Kidney capillary endothelial cell (primary cell): ENCODE measurements at regions not wholly inside any gene's neighbourhood (a gene's known extent, or its start where the extent isn't known, plus 50 kb on each side); places are given as distances from the start of the nearest gene placed in this dataset.

Experiments used
- DNase-seq: peaks from one replicate; pipeline ENCODE4 v3.0.0-alpha.2; 2018; ENCODE audit warnings: low spot score

- DNase-seq: no peak
These were observed 1487.7 kb downstream of the EFNB2 start for GRCh38 chr13:105047676-105048295.

GRCh38 chr13:105037110-105037509 is 1498.4 kb downstream of the EFNB2 start:
- DNase-seq: peak; percentile 16

GRCh38 chr13:105035092-105035491 is 1500.4 kb downstream of the EFNB2 start:
- DNase-seq: no peak

- no peak for DNase-seq
These were observed 1501.5 kb downstream of the EFNB2 start for GRCh38 chr13:105033999-105034398.

GRCh38 chr13:105031306-105031705 is 1504.2 kb downstream of the EFNB2 start:
- DNase-seq: no peak

- no peak for DNase-seq
These were observed 1504.6 kb downstream of the EFNB2 start for GRCh38 chr13:105030851-105031250.

GRCh38 chr13:105019073-105019472 is 1516.4 kb downstream of the EFNB2 start:
- no peak for DNase-seq

- DNase-seq: no peak
These were observed 1519.2 kb downstream of the EFNB2 start for GRCh38 chr13:105016266-105016665.

GRCh38 chr13:105008604-105009003 is 1526.9 kb downstream of the EFNB2 start:
- no peak for DNase-seq

- DNase-seq: peak; percentile 38
These were observed 1528.2 kb downstream of the EFNB2 start for GRCh38 chr13:105007166-105007808.

GRCh38 chr13:104996022-104996421 is 1539.4 kb downstream of the EFNB2 start:
- DNase-seq: no peak

GRCh38 chr13:104993708-104994107 is 1541.8 kb downstream of the EFNB2 start:
- DNase-seq: no peak

- DNase-seq: no peak
These were observed 1547.8 kb downstream of the EFNB2 start for GRCh38 chr13:104987621-104988020.

- peak; percentile 47 for DNase-seq
These were observed 1551.1 kb downstream of the EFNB2 start for GRCh38 chr13:104984296-104984818.

- DNase-seq: no peak
These were observed 1551.9 kb downstream of the EFNB2 start for GRCh38 chr13:104983601-104984000.

GRCh38 chr13:104980586-104980985 is 1554.9 kb downstream of the EFNB2 start:
- no peak for DNase-seq

- no peak for DNase-seq
These were observed 1556.0 kb downstream of the EFNB2 start for GRCh38 chr13:104979281-104980030.

GRCh38 chr13:104976986-104977385 is 1558.5 kb downstream of the EFNB2 start:
- no peak for DNase-seq

- DNase-seq: no peak
These were observed 1560.2 kb downstream of the EFNB2 start for GRCh38 chr13:104975272-104975671.

GRCh38 chr13:104968876-104969275 is 1566.6 kb downstream of the EFNB2 start:
- DNase-seq: no peak

GRCh38 chr13:104967836-104968630 is 1567.4 kb downstream of the EFNB2 start:
- no peak for DNase-seq

GRCh38 chr13:104967376-104967775 is 1568.1 kb downstream of the EFNB2 start:
- no peak for DNase-seq
